Immature natural killer cell (primary cell): ENCODE measurements at regions not wholly inside any gene's neighbourhood (a gene's known extent, or its start where the extent isn't known, plus 50 kb on each side); places are given as distances from the start of the nearest gene placed in this dataset.

Experiments used
- DNase-seq, 3 donors: peaks; one replicate each; pipeline ENCODE4 v3.0.0; 2022; ENCODE audit warnings: mixed read lengths in 1 of 3
- H3K27ac Mint-ChIP-seq, 6 donors: one replicate each; pipeline ENCODE4 v1.8.0; 2020; ENCODE audit warnings: mixed read lengths in 6 of 6, mild to moderate bottlenecking in 5 of 6, inconsistent platforms in 4 of 6, moderate library complexity in 3 of 6
- H3K27me3 Mint-ChIP-seq, 3 donors: one replicate each; pipeline ENCODE4 v1.8.0; 2020 to 2021; ENCODE audit warnings: low read depth in 3 of 3, mild to moderate bottlenecking in 3 of 3, mixed read lengths in 3 of 3, moderate library complexity in 3 of 3, inconsistent platforms in 1 of 3
- H3K36me3 Mint-ChIP-seq, 3 donors: one replicate each; pipeline ENCODE4 v1.8.0; 2020; ENCODE audit warnings: mixed read lengths in 3 of 3, inconsistent platforms in 2 of 3, mild to moderate bottlenecking in 2 of 3
- H3K4me1 Mint-ChIP-seq, 2 donors: one replicate each; pipeline ENCODE4 v1.8.0; 2020; ENCODE audit warnings: inconsistent platforms in 2 of 2, mild to moderate bottlenecking in 2 of 2, mixed read lengths in 2 of 2, moderate library complexity in 1 of 2
- H3K4me3 Mint-ChIP-seq, 5 donors: one replicate each; pipeline ENCODE4 v1.8.0; 2020; ENCODE audit warnings: mild to moderate bottlenecking in 5 of 5, mixed read lengths in 5 of 5, inconsistent platforms in 3 of 5, moderate library complexity in 3 of 5
- H3K9me3 Mint-ChIP-seq, 6 donors: one replicate each; pipeline ENCODE4 v1.8.0; 2020; ENCODE audit warnings: mild to moderate bottlenecking in 6 of 6, mixed read lengths in 6 of 6, inconsistent platforms in 4 of 6, moderate library complexity in 3 of 6

DNA sequence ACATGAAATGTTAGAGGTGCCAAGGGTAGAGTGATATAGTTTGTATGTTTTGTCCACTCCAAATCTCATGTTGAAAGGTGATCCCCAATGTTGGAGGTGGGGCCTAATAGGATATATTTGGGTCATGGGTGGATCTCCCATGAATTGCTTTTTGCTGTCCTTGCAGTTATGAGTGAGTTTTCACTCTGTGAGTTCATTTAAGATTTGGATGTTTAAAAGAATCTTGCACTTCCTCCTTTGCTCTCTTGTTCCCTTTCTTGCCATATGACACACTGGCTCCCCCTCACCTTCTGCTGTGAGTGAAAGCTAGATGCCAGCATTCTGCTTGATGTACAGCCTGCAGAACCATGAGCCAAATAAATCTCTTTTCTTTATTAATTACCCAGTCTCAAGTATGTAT is 269.2 kb downstream of the ZWINT start:
- peaks cover 0 to 3% (median 2%) of the 10 kb centered on the region in 3 donors for H3K27me3 Mint-ChIP-seq
- peaks cover 25 to 64% (median 46%) of the 10 kb centered on the region in 6 donors for H3K9me3 Mint-ChIP-seq
- H3K4me1 Mint-ChIP-seq, result no peaks in the 10 kb centered on the region
- H3K27ac Mint-ChIP-seq, result no peak overlapping the region
- no peak for DNase-seq
- H3K36me3 Mint-ChIP-seq, result no peaks in the 10 kb centered on the region
- H3K4me3 Mint-ChIP-seq, result no peak overlapping the region

DNA sequence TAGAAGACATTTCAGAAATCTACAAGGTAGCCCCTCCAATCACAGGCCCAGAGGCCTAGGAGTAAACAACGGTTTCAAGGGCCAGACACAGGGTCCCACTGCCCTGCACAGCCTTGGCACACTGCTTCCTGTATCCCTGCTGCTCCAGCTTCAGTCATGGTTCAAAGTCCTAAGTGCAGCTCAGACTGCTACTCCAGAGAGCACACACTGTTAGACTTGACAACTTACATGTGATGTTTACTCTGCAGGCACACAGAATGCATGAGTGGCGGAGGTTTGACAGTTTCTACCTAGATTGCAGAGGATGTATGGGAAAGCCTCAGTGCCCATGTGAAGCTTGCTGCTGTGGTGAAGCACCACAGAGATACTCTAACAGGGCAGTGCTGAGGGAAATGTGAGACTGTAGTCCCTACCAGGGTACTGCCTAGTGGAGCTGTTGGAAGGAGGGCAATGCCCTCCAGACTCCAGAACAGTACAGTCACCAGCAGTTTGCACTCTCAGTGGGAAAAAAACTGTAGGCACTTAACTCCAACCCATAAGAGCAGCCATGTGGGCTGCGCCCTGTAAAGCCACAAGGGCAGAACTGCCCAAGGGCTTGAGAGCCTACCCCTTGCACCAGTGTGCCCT is 270.0 kb downstream of the ZWINT start:
- no peak overlapping the region for H3K27ac Mint-ChIP-seq
- peaks cover 18 to 56% (median 41%) of the 10 kb centered on the region in 6 donors for H3K9me3 Mint-ChIP-seq

DNA sequence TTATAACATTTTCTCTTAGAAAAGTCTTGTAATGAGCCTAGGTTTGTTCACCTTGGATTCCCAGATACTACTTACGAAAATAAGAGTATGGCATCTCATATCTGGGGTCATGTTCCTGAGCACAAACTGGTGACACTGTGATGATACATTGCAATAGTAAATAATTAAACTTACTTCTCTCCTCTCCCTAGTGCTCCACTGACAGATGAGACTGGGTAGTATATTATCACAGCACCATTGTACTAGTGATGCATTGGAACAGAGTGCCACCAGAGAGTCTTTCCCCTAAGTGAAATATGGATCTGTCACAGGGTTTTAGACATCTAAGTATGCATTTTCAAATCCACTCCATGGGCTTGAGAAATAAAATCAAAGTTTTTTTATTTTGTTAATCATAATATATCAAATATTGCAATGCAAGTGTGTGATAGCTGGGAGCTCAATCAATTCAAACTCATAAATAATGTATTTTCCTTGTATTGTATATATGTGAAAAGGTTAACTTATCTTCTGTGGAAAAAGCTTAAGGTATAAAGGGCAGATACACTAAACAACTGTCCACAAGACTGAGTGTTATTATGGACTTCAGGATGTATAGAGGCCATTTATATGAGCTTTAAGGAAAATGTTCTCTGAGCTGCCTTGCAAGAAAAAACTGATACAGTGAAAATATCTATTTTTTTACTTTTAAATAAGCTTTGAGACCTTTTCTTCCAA is 275.5 kb downstream of the ZWINT start:
- Mint-ChIP-seq H3K4me1 (no peaks in the 10 kb centered on the region), H3K9me3 (peaks cover 14 to 62% (median 35%) of the 10 kb centered on the region in 6 donors), H3K4me3 (no peak overlapping the region), H3K36me3 (no peaks in the 10 kb centered on the region), H3K27ac (no peak overlapping the region), H3K27me3 (peaks cover 0 to 3% (median 1%) of the 10 kb centered on the region in 3 donors)
- DNase-seq, result no peak

More for the DNA sequence above, 270.0 kb downstream of the ZWINT start:
- Mint-ChIP-seq H3K27me3 (peaks cover 0 to 3% (median 2%) of the 10 kb centered on the region in 3 donors), H3K36me3 (no peaks in the 10 kb centered on the region), H3K4me1 (no peaks in the 10 kb centered on the region), H3K4me3 (no peak overlapping the region)
- DNase-seq, result no peak

DNA sequence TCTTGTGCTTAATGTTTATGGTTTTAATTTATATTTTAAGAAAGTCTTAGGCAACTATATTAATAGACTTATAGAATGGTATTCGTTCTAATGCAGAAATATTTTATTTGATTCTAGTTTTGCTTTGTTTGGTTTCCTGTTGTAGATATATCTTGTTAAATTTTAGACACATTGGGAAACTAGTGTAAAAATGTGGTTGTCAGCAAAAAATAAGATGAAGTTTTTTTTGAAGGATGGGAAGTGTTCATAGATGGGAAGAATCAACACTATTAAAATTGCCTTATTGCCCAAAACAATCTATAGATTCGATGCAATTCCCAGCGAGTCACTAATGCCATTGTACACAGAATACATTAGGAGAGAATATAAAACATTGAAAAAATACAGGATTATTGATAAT is 278.9 kb downstream of the ZWINT start:
- H3K9me3 Mint-ChIP-seq, result peaks cover 7 to 58% (median 40%) of the 10 kb centered on the region in 6 donors
- no peak overlapping the region for H3K27ac Mint-ChIP-seq
- H3K36me3 Mint-ChIP-seq, result no peaks in the 10 kb centered on the region
- DNase-seq, result no peak
- H3K27me3 Mint-ChIP-seq, result no peaks in the 10 kb centered on the region
- no peaks in the 10 kb centered on the region for H3K4me1 Mint-ChIP-seq
- H3K4me3 Mint-ChIP-seq, result no peak overlapping the region

GRCh38 chr10:56068473-56069263 is 292.4 kb downstream of the ZWINT start:
- no peaks in the 10 kb centered on the region for H3K4me1 Mint-ChIP-seq
- H3K4me3 Mint-ChIP-seq, result no peak overlapping the region
- no peak for DNase-seq
- no peaks in the 10 kb centered on the region for H3K27me3 Mint-ChIP-seq
- no peak overlapping the region for H3K27ac Mint-ChIP-seq
- H3K9me3 Mint-ChIP-seq, result peaks cover 9 to 53% (median 31%) of the 10 kb centered on the region in 6 donors
- no peaks in the 10 kb centered on the region for H3K36me3 Mint-ChIP-seq

DNA sequence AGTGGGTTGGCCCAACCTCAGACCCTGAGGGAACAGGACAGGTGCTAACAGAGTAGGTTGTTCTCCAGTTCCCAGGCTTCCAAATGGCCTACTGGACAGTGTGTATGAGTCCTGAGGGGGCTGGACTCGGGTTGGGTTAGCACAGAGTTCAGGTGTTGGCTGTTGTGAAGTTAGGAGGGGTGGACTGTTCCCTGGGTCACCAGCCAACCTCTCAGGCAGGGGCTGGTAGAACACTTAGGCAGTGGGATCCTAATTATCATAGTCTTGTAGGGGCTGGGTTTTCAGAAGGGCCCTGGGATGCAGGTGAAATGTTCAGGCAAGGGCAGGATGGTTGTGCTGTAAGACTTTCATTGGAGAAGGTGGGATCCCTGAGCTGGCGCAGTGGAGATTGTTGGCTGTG is 293.0 kb downstream of the ZWINT start:
- no peak for DNase-seq
- Mint-ChIP-seq H3K4me3 (no peak overlapping the region), H3K27me3 (no peaks in the 10 kb centered on the region), H3K36me3 (no peaks in the 10 kb centered on the region), H3K9me3 (peaks cover 9 to 56% (median 31%) of the 10 kb centered on the region in 6 donors), H3K4me1 (no peaks in the 10 kb centered on the region), H3K27ac (no peak overlapping the region)

DNA sequence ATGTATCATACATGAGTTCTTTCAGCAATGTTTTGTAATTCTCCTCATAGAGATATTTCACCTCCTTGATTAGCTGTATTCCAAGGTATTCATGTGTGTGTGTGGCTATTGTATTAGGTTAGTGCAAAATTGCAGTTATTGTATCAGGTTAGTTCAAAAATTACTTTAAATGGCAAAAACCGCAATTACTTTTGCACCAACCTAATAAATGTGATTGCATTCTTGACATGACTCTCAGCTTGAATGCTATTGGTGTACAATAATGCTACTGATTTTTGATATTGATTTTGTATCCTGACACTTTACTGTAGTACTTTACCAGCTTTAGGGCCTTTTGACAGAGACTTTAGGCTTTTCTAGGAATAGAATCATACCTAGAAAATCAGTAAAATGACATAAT is 297.4 kb downstream of the ZWINT start:
- H3K27ac Mint-ChIP-seq, result no peak overlapping the region
- H3K4me3 Mint-ChIP-seq, result no peak overlapping the region
- H3K9me3 Mint-ChIP-seq, result peaks cover 9 to 75% (median 39%) of the 10 kb centered on the region in 6 donors
- no peak for DNase-seq
- H3K4me1 Mint-ChIP-seq, result no peaks in the 10 kb centered on the region
- no peaks in the 10 kb centered on the region for H3K27me3 Mint-ChIP-seq
- no peaks in the 10 kb centered on the region for H3K36me3 Mint-ChIP-seq

- no peak overlapping the region for H3K27ac Mint-ChIP-seq
- H3K4me1 Mint-ChIP-seq, result no peaks in the 10 kb centered on the region
- H3K36me3 Mint-ChIP-seq, result no peaks in the 10 kb centered on the region
These were observed 303.2 kb downstream of the ZWINT start for GRCh38 chr10:56057860-56058259.

DNA sequence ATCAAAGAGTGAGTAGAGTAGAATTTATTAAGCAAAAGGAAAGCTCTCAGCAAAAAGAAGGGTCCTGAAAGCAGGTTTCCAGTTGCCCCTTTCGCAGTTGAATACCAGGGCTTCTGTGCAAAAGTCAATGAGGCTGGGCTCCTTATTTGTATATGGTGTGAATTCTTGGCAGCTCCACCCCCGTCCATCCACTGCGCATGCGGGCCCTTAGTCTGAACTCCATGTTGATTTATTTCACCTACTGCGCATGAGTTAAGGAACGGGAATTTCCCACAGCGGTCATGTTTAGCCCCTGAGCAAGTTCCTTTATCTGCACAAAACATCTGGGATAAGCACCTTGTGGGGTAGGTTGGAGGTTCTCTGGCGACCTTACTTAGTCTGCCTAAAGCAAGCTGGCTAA is 325.6 kb downstream of the ZWINT start:
- H3K4me1 Mint-ChIP-seq, result no peaks in the 10 kb centered on the region
- no peak overlapping the region for H3K27ac Mint-ChIP-seq
- no peaks in the 10 kb centered on the region for H3K36me3 Mint-ChIP-seq

More at GRCh38 chr10:56057860-56058259, 303.2 kb downstream of the ZWINT start:
- no peak overlapping the region for H3K4me3 Mint-ChIP-seq
- DNase-seq, result no peak
- H3K27me3 Mint-ChIP-seq, result no peaks in the 10 kb centered on the region
- H3K9me3 Mint-ChIP-seq, result peaks cover 10 to 42% (median 31%) of the 10 kb centered on the region in 6 donors

DNA sequence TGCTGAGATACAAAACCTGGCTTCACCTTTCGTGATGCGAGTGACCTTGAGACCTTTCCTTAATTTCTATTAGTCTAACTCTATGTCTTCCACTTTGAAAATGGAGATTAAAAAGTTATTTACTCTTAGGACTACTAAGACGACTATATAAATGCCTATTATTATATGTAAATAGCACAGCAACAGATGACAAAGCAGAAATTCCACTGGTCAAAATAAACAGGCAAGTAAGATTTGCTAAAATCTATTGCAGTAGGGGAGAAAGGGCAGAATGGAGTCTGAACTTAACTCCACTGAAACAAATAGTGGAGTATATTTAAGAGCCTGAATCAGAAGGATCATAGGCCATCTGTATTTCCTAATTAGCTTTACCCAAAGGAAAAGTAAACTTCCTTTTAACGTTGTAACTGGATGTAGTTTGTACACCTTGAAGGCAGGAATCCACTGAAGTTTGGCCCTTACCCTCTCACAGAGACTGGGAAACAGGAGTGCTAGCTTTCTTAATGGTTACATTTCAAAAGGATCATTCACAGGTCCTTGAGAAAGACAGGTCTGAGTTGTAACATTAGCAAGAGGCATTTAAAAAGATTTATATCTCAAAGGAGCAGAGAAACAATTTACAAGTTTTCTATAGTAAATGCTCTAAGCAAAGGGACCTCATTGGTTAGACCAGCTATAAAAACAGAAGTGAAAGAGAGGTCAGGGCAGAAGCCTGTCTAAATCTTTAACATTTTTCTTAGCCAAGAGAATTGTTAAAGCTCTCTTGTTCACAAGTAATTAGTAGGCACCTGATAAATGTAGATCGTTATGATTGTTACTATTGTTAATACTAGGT is 332.5 kb downstream of the ZWINT start:
- peaks cover 0 to 15% (median 7%) of the 10 kb centered on the region in 6 donors for H3K9me3 Mint-ChIP-seq
- H3K36me3 Mint-ChIP-seq, result no peaks in the 10 kb centered on the region
- H3K27ac Mint-ChIP-seq, result no peak overlapping the region
- peaks cover 0 to 1% (median 0%) of the 10 kb centered on the region in 3 donors for H3K27me3 Mint-ChIP-seq
- H3K4me3 Mint-ChIP-seq, result no peak overlapping the region
- no peaks in the 10 kb centered on the region for H3K4me1 Mint-ChIP-seq
- no peak for DNase-seq

More for the DNA sequence above, 325.6 kb downstream of the ZWINT start:
- DNase-seq, result no peak
- Mint-ChIP-seq H3K27me3 (peaks cover 0 to 1% (median 0%) of the 10 kb centered on the region in 3 donors), H3K4me3 (no peak overlapping the region), H3K9me3 (peaks cover 2 to 26% (median 22%) of the 10 kb centered on the region in 6 donors)

- Mint-ChIP-seq H3K36me3 (no peaks in the 10 kb centered on the region), H3K27me3 (peaks cover 0 to 2% (median 0%) of the 10 kb centered on the region in 3 donors), H3K4me3 (no peak overlapping the region), H3K27ac (no peak overlapping the region), H3K4me1 (no peaks in the 10 kb centered on the region), H3K9me3 (peaks cover 9 to 27% (median 16%) of the 10 kb centered on the region in 6 donors)
- no peak for DNase-seq
These were observed 349.0 kb downstream of the ZWINT start for GRCh38 chr10:56012101-56012500.

- DNase-seq, result no peak
- H3K4me1 Mint-ChIP-seq, result no peaks in the 10 kb centered on the region
- H3K36me3 Mint-ChIP-seq, result no peaks in the 10 kb centered on the region
- no peak overlapping the region for H3K27ac Mint-ChIP-seq
- H3K4me3 Mint-ChIP-seq, result no peak overlapping the region
- peaks cover 10 to 24% (median 15%) of the 10 kb centered on the region in 6 donors for H3K9me3 Mint-ChIP-seq
- peaks cover 0 to 4% (median 0%) of the 10 kb centered on the region in 3 donors for H3K27me3 Mint-ChIP-seq
These were observed 357.5 kb downstream of the ZWINT start for GRCh38 chr10:56003555-56003954.

DNA sequence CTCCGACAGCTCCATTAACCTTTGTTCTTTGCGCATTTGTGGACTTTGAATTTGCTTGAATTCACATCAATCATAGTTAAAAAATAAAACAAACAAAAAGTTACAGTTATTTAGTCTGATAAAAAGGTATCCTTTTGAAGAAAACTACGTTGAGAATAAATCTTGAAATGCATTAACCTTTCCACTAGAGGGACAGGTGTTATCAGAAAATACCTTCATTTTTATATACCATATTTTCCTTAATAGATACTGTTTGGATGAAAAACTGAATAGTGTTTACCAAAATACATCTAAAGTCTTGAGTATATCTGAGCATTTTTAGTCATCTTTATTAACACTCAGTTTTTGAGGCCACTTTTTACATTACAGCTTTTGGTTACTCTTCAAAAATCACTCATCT is 371.9 kb downstream of the ZWINT start:
- H3K4me1 Mint-ChIP-seq, result no peaks in the 10 kb centered on the region
- H3K9me3 Mint-ChIP-seq, result peaks cover 2 to 33% (median 15%) of the 10 kb centered on the region in 6 donors
- H3K27me3 Mint-ChIP-seq, result no peaks in the 10 kb centered on the region
- H3K36me3 Mint-ChIP-seq, result no peaks in the 10 kb centered on the region
- no peak for DNase-seq
- no peak overlapping the region for H3K4me3 Mint-ChIP-seq
- no peak overlapping the region for H3K27ac Mint-ChIP-seq
